Tibial nerve (tissue), 4 donors: ENCODE measurements at regions not wholly inside any gene's neighbourhood (a gene's known extent, or its start where the extent isn't known, plus 50 kb on each side); places are given as distances from the start of the nearest gene placed in this dataset.

Source experiments
- DNase-seq, 2 donors: peaks; one replicate each; pipeline ENCODE4 v3.0.0-alpha.2; 2019; ENCODE audit warnings: low spot score in 2 of 2
- H3K27ac ChIP-seq, 4 donors: fragments of 200-600 bp; sonication (generic) in 3 of 4; one replicate each; pipeline ENCODE4 v1.5.1; 2017 to 2019; ENCODE audit warnings: mild to moderate bottlenecking in 1 of 4
- H3K27me3 ChIP-seq, 2 donors: fragments of 200-600 bp; sonication (generic) in 1 of 2; one replicate each; pipeline versions ENCODE4 v1.5.1 to v1.6.0; 2017 to 2019
- H3K36me3 ChIP-seq, 3 donors: fragments of 200-600 bp; sonication (generic); one replicate each; pipeline ENCODE4 v1.5.1; 2018 to 2019
- H3K4me1 ChIP-seq, 4 donors: fragments of 200-600 bp; sonication (generic) in 3 of 4; one replicate each; pipeline ENCODE4 v1.5.1; 2017 to 2019
- H3K4me3 ChIP-seq, 4 donors: fragments of 200-600 bp; sonication (generic) in 3 of 4; one replicate each; pipeline ENCODE4 v1.5.1; 2017 to 2019; ENCODE audit warnings: mild to moderate bottlenecking in 1 of 4, moderate library complexity in 1 of 4
- H3K9me3 ChIP-seq, 4 donors: fragments of 200-600 bp; sonication (generic) in 3 of 4; one replicate each; pipeline ENCODE4 v1.5.1; 2017 to 2019
- EP300 ChIP-seq, 2 donors: sonication (generic); formaldehyde crosslinking; IDR thresholded peaks; one replicate each; pipeline ENCODE4 v1.6.1; 2017; ENCODE audit warnings: antibody characterized with exemption in 2 of 2, mild to moderate bottlenecking in 1 of 2
- POLR2A ChIP-seq, 2 donors: fragments of 450-650 bp; IDR thresholded peaks; one replicate each; pipeline ENCODE4 v1.6.1; 2017; ENCODE audit warnings: antibody characterized with exemption in 2 of 2, mild to moderate bottlenecking in 2 of 2, moderate library complexity in 2 of 2
- WGBS, 2 donors: methylation state at CpG; one replicate each; pipeline ENCODE4 v1.1.5; 2018; 5-methylcytosine and 5-hydroxymethylcytosine counted together
- TF ChIP-seq, protein P1 (sequence below), 5 experiments: fragments of 200-600 bp in 3 of 5; fragments of 450-650 bp in 2 of 5; sonication (generic) in 3 of 5; IDR thresholded peaks; one replicate each; pipeline ENCODE4 v1.5.1; 2016 to 2019; ENCODE audit warnings: antibody characterized with exemption in 5 of 5, mild to moderate bottlenecking in 3 of 5, moderate library complexity in 2 of 5

- TF ChIP-seq, protein P1, sequence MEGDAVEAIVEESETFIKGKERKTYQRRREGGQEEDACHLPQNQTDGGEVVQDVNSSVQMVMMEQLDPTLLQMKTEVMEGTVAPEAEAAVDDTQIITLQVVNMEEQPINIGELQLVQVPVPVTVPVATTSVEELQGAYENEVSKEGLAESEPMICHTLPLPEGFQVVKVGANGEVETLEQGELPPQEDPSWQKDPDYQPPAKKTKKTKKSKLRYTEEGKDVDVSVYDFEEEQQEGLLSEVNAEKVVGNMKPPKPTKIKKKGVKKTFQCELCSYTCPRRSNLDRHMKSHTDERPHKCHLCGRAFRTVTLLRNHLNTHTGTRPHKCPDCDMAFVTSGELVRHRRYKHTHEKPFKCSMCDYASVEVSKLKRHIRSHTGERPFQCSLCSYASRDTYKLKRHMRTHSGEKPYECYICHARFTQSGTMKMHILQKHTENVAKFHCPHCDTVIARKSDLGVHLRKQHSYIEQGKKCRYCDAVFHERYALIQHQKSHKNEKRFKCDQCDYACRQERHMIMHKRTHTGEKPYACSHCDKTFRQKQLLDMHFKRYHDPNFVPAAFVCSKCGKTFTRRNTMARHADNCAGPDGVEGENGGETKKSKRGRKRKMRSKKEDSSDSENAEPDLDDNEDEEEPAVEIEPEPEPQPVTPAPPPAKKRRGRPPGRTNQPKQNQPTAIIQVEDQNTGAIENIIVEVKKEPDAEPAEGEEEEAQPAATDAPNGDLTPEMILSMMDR (IDR thresholded peaks at IDR 0.05), result no peak
- TF ChIP-seq POLR2A (IDR thresholded peaks at IDR 0.05) (no peak), EP300 (IDR thresholded peaks at IDR 0.05) (no peak)
- Histone ChIP-seq H3K4me1 (no peaks in the 10 kb centered on the region), H3K9me3 (no peaks in the 10 kb centered on the region), H3K27ac (no peak overlapping the region), H3K36me3 (no peaks in the 10 kb centered on the region), H3K27me3 (no peaks in the 10 kb centered on the region), H3K4me3 (no peak overlapping the region)
- no peak for DNase-seq
- 76 to 82% methylated on average over 2 of the region's 2 CpGs for WGBS, 2 donors
Observed at GRCh38 chr13:22049384-22049783, 378.5 kb downstream of the FGF9 start.

GRCh38 chr13:22050951-22051563, 380.2 kb downstream of the FGF9 start:
- DNase-seq, result no peak
- H3K27me3 ChIP-seq, result no peaks in the 10 kb centered on the region
- WGBS, 2 donors, result 77 to 80% methylated on average over 6 of the region's 6 CpGs
- H3K4me1 ChIP-seq, result no peaks in the 10 kb centered on the region
- TF ChIP-seq POLR2A (IDR thresholded peaks at IDR 0.05), result no peak
- no peak for TF ChIP-seq EP300 (IDR thresholded peaks at IDR 0.05)
- TF ChIP-seq, protein P1 (IDR thresholded peaks at IDR 0.05), result no peak
- H3K36me3 ChIP-seq, result no peaks in the 10 kb centered on the region
- H3K27ac ChIP-seq, result no peak overlapping the region
- H3K9me3 ChIP-seq, result no peaks in the 10 kb centered on the region
- no peak overlapping the region for H3K4me3 ChIP-seq

- no peaks in the 10 kb centered on the region for H3K9me3 ChIP-seq
- no peak overlapping the region for H3K4me3 ChIP-seq
- no peaks in the 10 kb centered on the region for H3K27me3 ChIP-seq
- no peaks in the 10 kb centered on the region for H3K36me3 ChIP-seq
- no peak overlapping the region for H3K27ac ChIP-seq
- WGBS, 2 donors, result 87% methylated on average over 3 of the region's 3 CpGs
- no peaks in the 10 kb centered on the region for H3K4me1 ChIP-seq
- no peak for DNase-seq
- TF ChIP-seq POLR2A (IDR thresholded peaks at IDR 0.05), result no peak
- no peak for TF ChIP-seq EP300 (IDR thresholded peaks at IDR 0.05)
- TF ChIP-seq, protein P1 (IDR thresholded peaks at IDR 0.05), result no peak
Observed at GRCh38 chr13:22053053-22053452, 382.2 kb downstream of the FGF9 start.

- no peak for DNase-seq
- Histone ChIP-seq H3K4me1 (no peaks in the 10 kb centered on the region), H3K9me3 (no peaks in the 10 kb centered on the region), H3K27ac (no peak overlapping the region), H3K4me3 (no peak overlapping the region), H3K36me3 (no peaks in the 10 kb centered on the region), H3K27me3 (no peaks in the 10 kb centered on the region)
- TF ChIP-seq EP300 (IDR thresholded peaks at IDR 0.05) (no peak), POLR2A (IDR thresholded peaks at IDR 0.05) (no peak)
- TF ChIP-seq, protein P1 (IDR thresholded peaks at IDR 0.05), result no peak
- 53 to 62% methylated on average over 5 of the region's 5 CpGs for WGBS, 2 donors
Observed at GRCh38 chr13:22055259-22055658, 384.4 kb downstream of the FGF9 start.

- 57 to 62% methylated on average over 6 of the region's 6 CpGs for WGBS, 2 donors
Observed at GRCh38 chr13:22060187-22060586, 389.3 kb downstream of the FGF9 start.

More at GRCh38 chr13:22060187-22060586, 389.3 kb downstream of the FGF9 start:
- DNase-seq, result no peak
- no peaks in the 10 kb centered on the region for H3K9me3 ChIP-seq
- H3K36me3 ChIP-seq, result no peaks in the 10 kb centered on the region
- H3K27ac ChIP-seq, result no peak overlapping the region
- no peaks in the 10 kb centered on the region for H3K4me1 ChIP-seq
- TF ChIP-seq POLR2A (IDR thresholded peaks at IDR 0.05), result no peak
- TF ChIP-seq, protein P1 (IDR thresholded peaks at IDR 0.05), result no peak
- no peak for TF ChIP-seq EP300 (IDR thresholded peaks at IDR 0.05)
- H3K4me3 ChIP-seq, result no peak overlapping the region
- H3K27me3 ChIP-seq, result no peaks in the 10 kb centered on the region
